Astrocyte of the cerebellum (primary cell): ENCODE measurements at regions not wholly inside any gene's neighbourhood (a gene's known extent, or its start where the extent isn't known, plus 50 kb on each side); places are given as distances from the start of the nearest gene placed in this dataset.

ENCODE experiments used
- DNase-seq: peaks from one replicate; pipeline ENCODE4 v3.0.0-alpha.2; 2011; ENCODE audit warnings: low read depth
- H3K4me3 ChIP-seq: 2 replicates; pipeline ENCODE4 v1.5.1; 2011; ENCODE audit warnings: mild to moderate bottlenecking, low read depth, low read length, moderate library complexity
- in situ Hi-C: cut with HindIII; loops from 2 replicates; pipeline ENCODE4 v1.10.0; 2017; ENCODE audit warnings: low sequenced_read_pairs
- TF ChIP-seq, protein P1 (sequence below): IDR thresholded peaks from 2 replicates; pipeline ENCODE4 v1.5.1; 2012; ENCODE audit warnings: low read length, low read depth, moderate library complexity, mild to moderate bottlenecking; ENCODE audit errors: missing control alignments

GRCh38 chr4:19842471-19842870 is 409.2 kb upstream of the SLIT2 start:
- no peak overlapping the region for H3K4me3 ChIP-seq
- DNase-seq, result no peak
- in situ Hi-C loops, result no loop called here
- TF ChIP-seq, protein P1, sequence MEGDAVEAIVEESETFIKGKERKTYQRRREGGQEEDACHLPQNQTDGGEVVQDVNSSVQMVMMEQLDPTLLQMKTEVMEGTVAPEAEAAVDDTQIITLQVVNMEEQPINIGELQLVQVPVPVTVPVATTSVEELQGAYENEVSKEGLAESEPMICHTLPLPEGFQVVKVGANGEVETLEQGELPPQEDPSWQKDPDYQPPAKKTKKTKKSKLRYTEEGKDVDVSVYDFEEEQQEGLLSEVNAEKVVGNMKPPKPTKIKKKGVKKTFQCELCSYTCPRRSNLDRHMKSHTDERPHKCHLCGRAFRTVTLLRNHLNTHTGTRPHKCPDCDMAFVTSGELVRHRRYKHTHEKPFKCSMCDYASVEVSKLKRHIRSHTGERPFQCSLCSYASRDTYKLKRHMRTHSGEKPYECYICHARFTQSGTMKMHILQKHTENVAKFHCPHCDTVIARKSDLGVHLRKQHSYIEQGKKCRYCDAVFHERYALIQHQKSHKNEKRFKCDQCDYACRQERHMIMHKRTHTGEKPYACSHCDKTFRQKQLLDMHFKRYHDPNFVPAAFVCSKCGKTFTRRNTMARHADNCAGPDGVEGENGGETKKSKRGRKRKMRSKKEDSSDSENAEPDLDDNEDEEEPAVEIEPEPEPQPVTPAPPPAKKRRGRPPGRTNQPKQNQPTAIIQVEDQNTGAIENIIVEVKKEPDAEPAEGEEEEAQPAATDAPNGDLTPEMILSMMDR, result no peak

DNA sequence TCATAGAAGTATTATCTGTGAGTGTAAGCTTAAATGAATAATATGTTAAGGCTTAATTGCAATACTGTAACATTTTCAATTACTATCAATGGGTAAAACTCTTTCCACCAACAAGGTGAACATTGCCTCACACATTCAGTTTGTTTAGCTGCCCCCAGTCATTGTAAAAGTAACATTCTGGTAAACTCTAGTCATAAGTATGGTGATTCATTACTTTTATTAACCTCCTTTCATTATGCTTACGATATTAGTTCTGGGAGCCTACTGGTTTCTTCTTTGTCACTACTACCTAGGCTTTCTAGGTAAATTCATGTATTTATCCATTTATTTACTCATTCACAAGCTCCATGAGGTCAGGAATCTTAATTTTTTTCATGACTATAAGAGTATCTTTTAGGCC is 412.8 kb upstream of the SLIT2 start:
- no peak for DNase-seq
- in situ Hi-C loops, result no loop called here
- TF ChIP-seq, protein P1, result no peak
- no peak overlapping the region for H3K4me3 ChIP-seq

DNA sequence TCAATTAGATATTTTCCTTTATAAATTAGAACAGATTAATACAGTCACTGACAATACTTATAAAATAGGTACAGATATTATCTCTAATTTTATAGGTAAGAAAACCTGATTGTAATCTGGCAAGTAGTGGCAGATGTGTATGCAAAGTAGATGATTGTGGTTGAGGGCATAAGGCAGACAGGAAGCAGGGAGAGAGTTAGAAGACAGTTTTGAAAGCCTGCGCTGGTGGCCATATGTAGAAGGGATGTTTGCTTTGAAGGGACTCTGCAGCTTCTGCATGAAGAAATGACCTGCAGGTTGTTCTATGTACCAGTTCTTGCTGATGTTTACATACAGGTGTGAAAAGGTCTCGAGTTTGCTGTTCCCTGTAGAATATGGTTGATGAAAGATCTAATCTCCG is 416.3 kb upstream of the SLIT2 start:
- H3K4me3 ChIP-seq, result no peak overlapping the region
- in situ Hi-C loops, result no loop called here
- TF ChIP-seq, protein P1, result no peak
- DNase-seq, result no peak

GRCh38 chr4:19832411-19832810 is 419.3 kb upstream of the SLIT2 start:
- no peak for DNase-seq
- in situ Hi-C loops, result no loop called here
- H3K4me3 ChIP-seq, result no peak overlapping the region
- TF ChIP-seq, protein P1, result no peak

DNA sequence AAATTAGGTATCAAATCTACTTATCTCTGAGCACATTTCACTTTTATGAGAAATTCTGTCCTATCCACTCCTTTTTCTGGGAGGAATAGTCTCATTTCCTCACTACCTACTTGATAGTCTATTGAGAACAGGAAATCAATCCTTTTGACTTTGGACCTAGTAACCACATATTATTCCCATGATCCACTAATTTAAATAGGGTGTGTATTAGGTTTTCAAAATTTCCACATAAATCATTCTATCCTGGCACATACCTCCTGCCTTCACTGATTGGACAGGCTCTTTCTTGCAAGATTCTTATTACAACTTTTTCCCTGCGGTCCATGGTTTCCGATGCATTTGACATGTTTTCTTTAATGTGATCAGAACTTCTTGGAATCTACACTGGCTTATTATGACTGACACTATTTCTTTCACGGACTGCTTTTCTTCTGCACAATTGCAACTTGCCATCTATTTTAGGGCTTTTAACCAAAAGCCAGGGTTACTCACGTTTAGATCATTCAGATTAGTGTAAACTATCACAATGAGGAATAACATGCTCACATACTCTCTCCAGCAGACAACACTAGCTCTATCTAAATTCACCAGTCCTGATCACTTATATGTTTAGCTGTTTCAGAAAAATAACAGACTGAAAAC is 419.9 kb upstream of the SLIT2 start:
- no peak overlapping the region for H3K4me3 ChIP-seq
- TF ChIP-seq, protein P1, result no peak
- in situ Hi-C loops, result no loop called here
- no peak for DNase-seq

DNA sequence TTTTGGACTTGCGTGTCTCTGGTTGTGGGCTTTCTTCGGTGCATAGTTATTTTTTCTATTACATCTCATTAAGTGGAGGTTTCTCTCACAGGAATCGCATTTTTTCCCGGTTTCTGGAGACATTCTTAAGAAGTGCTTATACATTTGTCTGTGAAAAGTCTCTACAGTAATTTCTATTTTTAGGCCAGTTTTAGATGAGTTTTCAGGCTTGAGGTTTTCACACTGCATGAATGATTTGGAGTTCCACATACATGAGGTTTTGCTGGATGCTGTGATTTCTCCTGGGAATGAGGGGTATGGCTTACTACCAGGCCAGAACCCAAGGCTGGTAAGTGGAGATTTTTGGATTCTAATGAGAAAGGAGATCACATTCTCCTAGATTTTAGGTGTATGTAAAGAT is 422.6 kb upstream of the SLIT2 start:
- in situ Hi-C loops, result no loop called here
- H3K4me3 ChIP-seq, result no peak overlapping the region
- TF ChIP-seq, protein P1, result no peak
- peak; percentile 18 for DNase-seq
